Suprapubic skin (tissue), 4 donors: ENCODE measurements at regions not wholly inside any gene's neighbourhood (a gene's known extent, or its start where the extent isn't known, plus 50 kb on each side); places are given as distances from the start of the nearest gene placed in this dataset.

ENCODE experiments used
- EP300 ChIP-seq: sonication (generic); formaldehyde crosslinking; IDR thresholded peaks from one replicate; pipeline ENCODE4 v1.6.1; 2017; ENCODE audit warnings: antibody characterized with exemption
- POLR2A ChIP-seq, 2 donors: fragments of 450-650 bp; IDR thresholded peaks; one replicate each; pipeline ENCODE4 v1.6.1; 2017; ENCODE audit warnings: antibody characterized with exemption in 2 of 2, mild to moderate bottlenecking in 2 of 2, moderate library complexity in 2 of 2
- POLR2AphosphoS5 ChIP-seq, 3 donors: sonication (generic); formaldehyde crosslinking; IDR thresholded peaks; one replicate each; pipeline ENCODE4 v1.6.1; 2017; ENCODE audit warnings: antibody characterized with exemption in 3 of 3
- TF ChIP-seq, protein P1 (sequence below), 2 donors: fragments of 200-600 bp in 1 of 2; fragments of 450-650 bp in 1 of 2; sonication (generic) in 1 of 2; IDR thresholded peaks; one replicate each; pipeline ENCODE4 v1.5.1; 2016 to 2019; ENCODE audit warnings: antibody characterized with exemption in 2 of 2, mild to moderate bottlenecking in 1 of 2, moderate library complexity in 1 of 2

DNA sequence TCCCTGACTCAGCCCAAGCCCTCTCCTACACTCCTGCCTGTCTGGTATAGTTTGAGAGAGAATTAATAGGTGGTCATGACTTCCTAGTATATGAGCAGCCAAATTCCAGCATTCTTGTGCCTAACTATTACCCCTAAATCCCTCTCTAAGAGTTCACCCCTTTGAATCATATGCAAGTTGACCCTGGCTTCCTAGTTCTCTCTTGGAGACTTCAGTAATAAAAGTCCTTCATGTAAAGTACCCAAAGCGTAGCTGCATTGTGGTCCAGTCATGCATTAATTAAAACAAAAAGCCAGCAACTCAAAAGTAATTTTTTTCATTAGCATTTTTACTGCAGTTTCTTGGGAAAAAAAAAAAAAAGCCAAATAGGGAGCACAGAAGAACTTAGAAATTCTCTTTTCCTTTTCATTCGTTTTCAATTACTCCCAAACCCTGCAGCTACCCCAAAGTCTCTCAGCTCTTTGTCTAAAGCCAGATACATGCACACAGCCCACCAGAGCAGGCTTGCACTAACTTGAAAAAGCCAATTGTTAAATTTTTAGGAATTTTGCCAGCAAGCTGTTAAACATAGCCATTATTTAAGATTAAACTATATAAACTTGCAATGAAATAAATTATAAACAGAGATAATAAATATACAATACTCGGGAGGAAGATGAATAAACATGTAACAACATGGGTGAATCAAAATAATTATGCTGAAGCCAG is 50.1 kb upstream of the STT3B start:
- TF ChIP-seq, protein P1, sequence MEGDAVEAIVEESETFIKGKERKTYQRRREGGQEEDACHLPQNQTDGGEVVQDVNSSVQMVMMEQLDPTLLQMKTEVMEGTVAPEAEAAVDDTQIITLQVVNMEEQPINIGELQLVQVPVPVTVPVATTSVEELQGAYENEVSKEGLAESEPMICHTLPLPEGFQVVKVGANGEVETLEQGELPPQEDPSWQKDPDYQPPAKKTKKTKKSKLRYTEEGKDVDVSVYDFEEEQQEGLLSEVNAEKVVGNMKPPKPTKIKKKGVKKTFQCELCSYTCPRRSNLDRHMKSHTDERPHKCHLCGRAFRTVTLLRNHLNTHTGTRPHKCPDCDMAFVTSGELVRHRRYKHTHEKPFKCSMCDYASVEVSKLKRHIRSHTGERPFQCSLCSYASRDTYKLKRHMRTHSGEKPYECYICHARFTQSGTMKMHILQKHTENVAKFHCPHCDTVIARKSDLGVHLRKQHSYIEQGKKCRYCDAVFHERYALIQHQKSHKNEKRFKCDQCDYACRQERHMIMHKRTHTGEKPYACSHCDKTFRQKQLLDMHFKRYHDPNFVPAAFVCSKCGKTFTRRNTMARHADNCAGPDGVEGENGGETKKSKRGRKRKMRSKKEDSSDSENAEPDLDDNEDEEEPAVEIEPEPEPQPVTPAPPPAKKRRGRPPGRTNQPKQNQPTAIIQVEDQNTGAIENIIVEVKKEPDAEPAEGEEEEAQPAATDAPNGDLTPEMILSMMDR (IDR thresholded peaks at IDR 0.05), result no peak
- TF ChIP-seq POLR2AphosphoS5 (IDR thresholded peaks at IDR 0.05) (no peak), EP300 (no peak), POLR2A (IDR thresholded peaks at IDR 0.05) (no peak)
